DOHH2 (cell line): ENCODE measurements at regions not wholly inside any gene's neighbourhood (a gene's known extent, or its start where the extent isn't known, plus 50 kb on each side); places are given as distances from the start of the nearest gene placed in this dataset.

Experiments used
- H3F3A ChIP-seq: fragments of 200-600 bp; sonication (generic), shearing (Covaris generic); 2 replicates; pipeline ENCODE4 v1.6.0; 2016; ENCODE audit warnings: antibody characterized with exemption, mild to moderate bottlenecking; ENCODE audit not compliant: control insufficient read depth, insufficient read depth
- H3K27ac ChIP-seq: fragments of 200-600 bp; sonication (generic); 2 replicates; pipeline ENCODE4 v1.5.1; 2014; ENCODE audit warnings: low read depth, mild to moderate bottlenecking, low read length, moderate library complexity
- H3K27me3 ChIP-seq: fragments of 200-600 bp; sonication (generic); 2 replicates; pipeline ENCODE4 v1.6.1; 2014; ENCODE audit warnings: mild to moderate bottlenecking, low read length, mixed read lengths; ENCODE audit not compliant: control insufficient read depth
- H3K36me3 ChIP-seq: fragments of 200-600 bp; sonication (generic); 2 replicates; pipeline ENCODE4 v1.6.1; 2014; ENCODE audit warnings: mild to moderate bottlenecking, low read length, moderate library complexity, mixed read lengths; ENCODE audit not compliant: control insufficient read depth
- H3K4me1 ChIP-seq: fragments of 200-600 bp; sonication (generic); 2 replicates; pipeline ENCODE4 v1.6.1; 2014; ENCODE audit warnings: mild to moderate bottlenecking, low read length, mixed read lengths; ENCODE audit not compliant: control insufficient read depth
- H3K4me2 ChIP-seq: fragments of 200-600 bp; sonication (generic); 2 replicates; pipeline ENCODE4 v1.6.0; 2014; ENCODE audit warnings: mild to moderate bottlenecking, low read length, moderate library complexity
- H3K4me3 ChIP-seq: fragments of 200-600 bp; sonication (generic); 2 replicates; pipeline ENCODE4 v1.5.1; 2014; ENCODE audit warnings: mild to moderate bottlenecking, low read length, mixed read lengths
- H3K79me2 ChIP-seq: fragments of 200-600 bp; sonication (generic); 2 replicates; pipeline ENCODE4 v1.6.1; 2014; ENCODE audit warnings: mild to moderate bottlenecking, low read length, mixed read lengths; ENCODE audit not compliant: control insufficient read depth
- H3K9me2 ChIP-seq: fragments of 200-600 bp; sonication (generic); replicated peaks from 2 replicates; pipeline ENCODE4 v1.6.1; 2014; ENCODE audit warnings: mild to moderate bottlenecking, low read length, mixed read lengths; ENCODE audit not compliant: control insufficient read depth
- H3K9me3 ChIP-seq: fragments of 200-600 bp; sonication (generic); 2 replicates; pipeline ENCODE4 v1.6.1; 2014; ENCODE audit warnings: antibody characterized with exemption, low read length, mixed read lengths; ENCODE audit not compliant: control insufficient read depth, insufficient read depth
- H4K20me1 ChIP-seq: fragments of 200-600 bp; sonication (generic); 2 replicates; pipeline ENCODE4 v1.6.0; 2014; ENCODE audit warnings: low read depth, mild to moderate bottlenecking, antibody characterized with exemption, low read length, moderate library complexity; ENCODE audit not compliant: control insufficient read depth, insufficient read depth
- EZH2phosphoT487 ChIP-seq: fragments of 200-600 bp; sonication (generic); IDR thresholded peaks from 2 replicates; pipeline ENCODE4 v1.6.1; 2017; ENCODE audit warnings: borderline replicate concordance, mild to moderate bottlenecking, antibody characterized with exemption, low read length, moderate library complexity, mixed read lengths
- TF ChIP-seq, protein P1 (sequence below): fragments of 200-600 bp; sonication (generic); IDR thresholded peaks from one replicate; pipeline ENCODE4 v1.5.1; 2014; ENCODE audit warnings: antibody characterized with exemption, mild to moderate bottlenecking, low read depth, low read length; ENCODE audit not compliant: poor library complexity, severe bottlenecking

DNA sequence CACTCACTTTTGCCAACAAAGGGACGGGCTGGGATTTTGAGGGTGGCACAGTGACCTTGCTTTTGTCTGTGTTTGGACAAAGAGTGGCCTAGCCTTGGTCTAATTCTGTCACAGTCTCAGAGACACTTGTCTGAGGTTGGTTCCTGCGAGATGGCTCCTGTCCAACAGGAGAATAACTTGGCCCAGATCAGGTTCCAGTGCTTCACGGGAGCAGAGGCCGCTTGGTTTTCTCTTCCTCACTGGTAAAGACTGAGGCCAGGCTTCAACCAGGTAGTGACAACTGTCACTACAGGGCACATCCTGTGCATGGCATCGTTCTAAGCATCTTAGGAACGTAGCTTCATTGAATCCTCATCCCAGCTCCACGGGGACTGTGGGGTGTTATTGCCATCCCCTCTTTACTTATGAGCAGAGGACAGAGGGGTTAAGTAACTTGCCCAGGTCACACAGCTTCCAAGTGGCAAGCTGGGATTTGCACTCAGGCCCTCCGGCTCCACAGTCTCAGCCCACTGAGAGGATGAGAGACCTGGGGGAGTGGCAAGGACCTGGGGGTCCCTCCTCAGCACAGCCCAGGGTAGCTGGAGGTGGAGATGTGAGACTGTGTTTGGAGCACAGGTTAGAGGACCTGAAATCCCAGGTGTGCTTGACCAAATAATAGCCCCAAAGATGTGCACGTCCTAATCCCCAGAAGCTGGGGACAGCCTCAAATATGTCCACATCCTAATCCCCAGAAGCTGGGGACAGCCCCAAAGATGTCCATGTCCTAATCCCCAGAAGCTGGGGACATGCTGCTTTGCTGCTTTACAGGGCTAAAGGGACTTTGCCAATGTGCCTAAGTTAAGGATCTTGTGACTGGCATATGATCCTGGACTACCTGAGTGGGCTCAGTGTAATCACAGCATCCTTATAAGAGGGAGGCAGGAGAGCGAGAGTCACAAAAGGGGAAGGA lies 179.2 kb upstream of the RTL1 start:
- Histone ChIP-seq H3F3A (no peaks in the 10 kb centered on the region), H3K4me1 (no peaks in the 10 kb centered on the region), H3K9me2 (no peaks in the 10 kb centered on the region), H4K20me1 (no peaks in the 10 kb centered on the region), H3K4me2 (no peak overlapping the region), H3K79me2 (no peaks in the 10 kb centered on the region), H3K27ac (no peak overlapping the region), H3K4me3 (no peak overlapping the region), H3K27me3 (no peaks in the 10 kb centered on the region; the same call in 1 of the 2 replicates), H3K36me3 (no peaks in the 10 kb centered on the region), H3K9me3 (0 out of 2 replicates have a peak, but pooled peaks cover 2% of the 10 kb centered on the region)
- no peak for TF ChIP-seq EZH2phosphoT487
- TF ChIP-seq, protein P1, sequence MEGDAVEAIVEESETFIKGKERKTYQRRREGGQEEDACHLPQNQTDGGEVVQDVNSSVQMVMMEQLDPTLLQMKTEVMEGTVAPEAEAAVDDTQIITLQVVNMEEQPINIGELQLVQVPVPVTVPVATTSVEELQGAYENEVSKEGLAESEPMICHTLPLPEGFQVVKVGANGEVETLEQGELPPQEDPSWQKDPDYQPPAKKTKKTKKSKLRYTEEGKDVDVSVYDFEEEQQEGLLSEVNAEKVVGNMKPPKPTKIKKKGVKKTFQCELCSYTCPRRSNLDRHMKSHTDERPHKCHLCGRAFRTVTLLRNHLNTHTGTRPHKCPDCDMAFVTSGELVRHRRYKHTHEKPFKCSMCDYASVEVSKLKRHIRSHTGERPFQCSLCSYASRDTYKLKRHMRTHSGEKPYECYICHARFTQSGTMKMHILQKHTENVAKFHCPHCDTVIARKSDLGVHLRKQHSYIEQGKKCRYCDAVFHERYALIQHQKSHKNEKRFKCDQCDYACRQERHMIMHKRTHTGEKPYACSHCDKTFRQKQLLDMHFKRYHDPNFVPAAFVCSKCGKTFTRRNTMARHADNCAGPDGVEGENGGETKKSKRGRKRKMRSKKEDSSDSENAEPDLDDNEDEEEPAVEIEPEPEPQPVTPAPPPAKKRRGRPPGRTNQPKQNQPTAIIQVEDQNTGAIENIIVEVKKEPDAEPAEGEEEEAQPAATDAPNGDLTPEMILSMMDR, result no peak

DNA sequence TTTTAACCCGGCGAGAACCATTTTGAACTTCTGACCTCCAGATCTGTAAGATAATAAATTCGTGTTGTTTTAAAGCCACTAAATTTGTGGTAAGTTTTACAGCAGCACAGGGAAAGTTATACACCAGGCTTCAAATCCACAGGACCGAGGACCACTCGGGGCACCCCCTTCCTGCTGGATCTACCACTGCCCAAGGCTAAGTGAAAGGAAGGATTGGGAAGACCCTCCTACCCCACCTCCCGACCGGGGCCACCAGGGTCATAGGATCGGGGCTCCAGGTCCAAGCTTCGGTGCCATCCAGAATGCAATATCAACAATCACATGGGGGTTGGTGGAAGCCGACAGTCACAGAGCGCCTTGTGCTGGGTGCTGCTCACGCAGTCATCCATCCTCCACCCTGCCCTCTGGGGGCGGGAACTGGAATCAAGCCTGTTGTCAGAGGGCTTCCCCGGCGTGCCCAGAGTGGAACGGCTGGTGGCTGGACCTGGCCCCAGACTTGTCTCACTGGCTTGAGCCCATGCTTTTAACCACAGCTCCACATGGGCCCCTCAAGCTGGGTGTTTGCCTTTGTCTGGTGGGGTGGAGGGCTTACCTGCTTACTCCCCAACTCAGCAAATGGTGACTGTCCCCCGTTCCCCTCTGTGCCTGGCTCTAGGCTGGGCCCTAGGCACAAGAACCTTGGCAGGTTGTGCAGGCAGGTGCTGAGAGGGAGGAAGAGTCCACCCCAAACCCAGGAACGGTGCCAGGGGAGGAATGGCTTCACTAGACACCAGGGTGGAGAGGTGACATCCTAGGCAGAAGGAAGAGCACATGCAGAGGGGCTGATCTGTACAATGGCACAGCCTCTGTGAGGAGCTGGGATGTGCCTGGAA lies 180.3 kb upstream of the RTL1 start:
- Histone ChIP-seq H3K9me2 (no peaks in the 10 kb centered on the region), H3K36me3 (no peaks in the 10 kb centered on the region), H4K20me1 (no peaks in the 10 kb centered on the region), H3K4me2 (no peak overlapping the region), H3F3A (no peaks in the 10 kb centered on the region), H3K79me2 (no peaks in the 10 kb centered on the region), H3K27ac (no peak overlapping the region), H3K9me3 (0 out of 2 replicates have a peak, but pooled peaks cover 2% of the 10 kb centered on the region), H3K4me1 (no peaks in the 10 kb centered on the region), H3K27me3 (no peaks in the 10 kb centered on the region), H3K4me3 (no peak overlapping the region)
- TF ChIP-seq, protein P1, result no peak
- no peak for TF ChIP-seq EZH2phosphoT487

DNA sequence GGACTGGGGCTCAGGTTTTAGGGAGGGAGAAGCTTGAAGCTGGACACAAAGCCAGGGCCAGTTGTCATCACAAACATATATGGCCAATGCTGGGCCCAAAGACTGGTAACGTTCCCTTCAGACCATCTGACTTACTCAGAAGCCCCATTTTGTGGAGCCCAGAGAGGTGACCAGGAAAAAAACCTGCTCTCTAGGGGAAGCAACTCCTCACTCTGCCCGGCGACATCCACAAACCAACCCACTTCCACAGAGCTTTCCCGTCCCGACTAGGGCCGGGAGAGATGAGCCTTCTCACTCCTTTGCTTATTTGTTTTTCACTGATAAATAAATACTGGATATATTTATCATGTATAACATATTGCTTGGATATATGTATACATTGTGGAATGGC lies 180.9 kb upstream of the RTL1 start:
- Histone ChIP-seq H3K27me3 (no peaks in the 10 kb centered on the region), H3K4me2 (no peak overlapping the region), H3K4me1 (no peaks in the 10 kb centered on the region), H4K20me1 (no peaks in the 10 kb centered on the region), H3K27ac (no peak overlapping the region), H3K79me2 (no peaks in the 10 kb centered on the region), H3K4me3 (no peak overlapping the region), H3K9me2 (no peaks in the 10 kb centered on the region), H3F3A (no peaks in the 10 kb centered on the region), H3K36me3 (no peaks in the 10 kb centered on the region), H3K9me3 (0 out of 2 replicates have a peak, but pooled peaks cover 2% of the 10 kb centered on the region)
- TF ChIP-seq, protein P1, result no peak
- TF ChIP-seq EZH2phosphoT487, result no peak
